ENCODE measurements at regions not wholly inside any gene's neighbourhood (a gene's known extent, or its start where the extent isn't known, plus 50 kb on each side); places are given as distances from the start of the nearest gene placed in this dataset.

DNA sequence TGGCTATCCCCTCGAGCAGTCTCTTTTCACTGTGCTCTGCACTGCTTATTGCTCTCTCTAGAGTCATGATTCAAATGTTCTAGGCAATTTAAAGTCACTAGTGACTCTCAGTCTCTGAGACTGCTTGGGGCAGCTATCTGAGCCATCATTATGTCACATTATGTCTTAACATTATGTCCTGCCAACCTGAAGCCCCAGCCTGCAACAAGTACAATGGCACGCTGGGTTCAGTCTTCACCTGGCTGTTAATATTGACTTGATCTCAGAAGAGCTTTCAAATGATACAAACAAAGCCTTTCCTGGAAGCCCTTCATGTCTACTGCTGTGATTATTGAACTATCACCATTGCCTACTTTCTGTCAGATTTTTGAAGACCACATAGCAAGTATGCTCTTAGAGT is 128.1 kb upstream of the GRM7 start:
- no peaks in the 10 kb centered on the region for H3K9me2 ChIP-seq (ENCODE audit: insufficient read depth, low read length)
- H3K9me3 ChIP-seq (ENCODE audit: low read length), result no peaks in the 10 kb centered on the region
- H3K4me2 ChIP-seq (ENCODE audit: low read length), result no peak overlapping the region
- H3K9ac ChIP-seq (ENCODE audit: low read length), result no peak overlapping the region
- H2AFZ ChIP-seq (ENCODE audit: low read depth, low read length), result no peak overlapping the region
- no peak overlapping the region for H3K4me3 ChIP-seq (ENCODE audit: low read length)
- H3F3A ChIP-seq (ENCODE audit: insufficient read depth, low read length, poor library complexity, severe bottlenecking), result no peaks in the 10 kb centered on the region
- TF ChIP-seq TAF1 (IDR thresholded peaks at IDR 0.05; ENCODE audit: low read depth), result no peak
- peak; percentile 69 for TF ChIP-seq EP300 (conservative IDR thresholded peaks at IDR 0.05; ENCODE audit: poor library complexity, severe bottlenecking)
- peak; percentile 77 for TF ChIP-seq POLR2AphosphoS5 (IDR thresholded peaks at IDR 0.05)
- no peaks in the 10 kb centered on the region for H3K79me2 ChIP-seq (replicated peaks; ENCODE audit: insufficient read depth, low read length)
- H3K27me3 ChIP-seq (ENCODE audit: insufficient read depth, low read depth, low read length), result no peaks in the 10 kb centered on the region
- H3K36me3 ChIP-seq (ENCODE audit: insufficient read depth, low read length), result no peaks in the 10 kb centered on the region
- no peaks in the 10 kb centered on the region for H4K20me1 ChIP-seq (ENCODE audit: insufficient read depth)
- no peak overlapping the region for H3K27ac ChIP-seq (ENCODE audit: low read length)

DNA sequence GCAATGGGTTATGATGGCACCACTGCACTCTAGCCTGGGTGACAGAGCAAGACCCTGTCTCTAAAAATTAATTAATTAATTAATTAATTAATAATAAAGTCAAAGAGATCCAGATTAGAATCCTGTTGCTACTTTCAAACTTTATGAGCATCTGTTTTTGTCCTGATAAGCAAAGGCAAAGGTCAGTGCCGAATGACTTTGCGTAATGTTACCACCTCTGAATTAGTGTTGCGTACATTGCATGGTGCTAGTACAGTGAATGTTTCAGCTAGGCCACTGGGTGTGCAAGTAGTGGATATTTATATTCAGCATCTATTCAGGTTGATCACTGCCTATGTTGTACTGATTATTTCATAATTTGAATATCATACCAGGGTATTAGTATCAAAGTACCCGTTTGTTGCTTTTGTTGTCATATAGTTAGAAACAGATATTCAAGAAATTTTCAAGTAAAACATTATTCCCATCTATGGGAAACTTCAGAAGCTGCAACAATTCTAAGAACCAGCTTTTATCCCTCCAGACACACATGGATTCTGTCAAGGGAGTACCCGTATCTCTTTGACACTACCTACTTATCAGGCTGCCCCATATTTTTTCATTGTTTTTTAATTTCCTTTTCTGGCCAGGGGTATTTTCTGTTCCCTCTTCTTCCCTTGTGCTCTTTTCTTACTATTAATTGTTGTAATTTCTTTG is 127.1 kb upstream of the GRM7 start:
- TF ChIP-seq EZH2 (IDR thresholded peaks at IDR 0.05; ENCODE audit: borderline replicate concordance, insufficient read depth, low read length, poor library complexity, severe bottlenecking) (no peak), RAD21 (conservative IDR thresholded peaks at IDR 0.05) (no peak), MXI1 (conservative IDR thresholded peaks at IDR 0.05; ENCODE audit: poor library complexity, severe bottlenecking) (no peak), POLR2AphosphoS5 (IDR thresholded peaks at IDR 0.05) (no peak), SMC3 (conservative IDR thresholded peaks at IDR 0.05; ENCODE audit: poor library complexity) (no peak), EP300 (conservative IDR thresholded peaks at IDR 0.05; ENCODE audit: poor library complexity, severe bottlenecking) (no peak), TAF1 (IDR thresholded peaks at IDR 0.05; ENCODE audit: low read depth) (no peak)
- TF ChIP-seq, protein P1, sequence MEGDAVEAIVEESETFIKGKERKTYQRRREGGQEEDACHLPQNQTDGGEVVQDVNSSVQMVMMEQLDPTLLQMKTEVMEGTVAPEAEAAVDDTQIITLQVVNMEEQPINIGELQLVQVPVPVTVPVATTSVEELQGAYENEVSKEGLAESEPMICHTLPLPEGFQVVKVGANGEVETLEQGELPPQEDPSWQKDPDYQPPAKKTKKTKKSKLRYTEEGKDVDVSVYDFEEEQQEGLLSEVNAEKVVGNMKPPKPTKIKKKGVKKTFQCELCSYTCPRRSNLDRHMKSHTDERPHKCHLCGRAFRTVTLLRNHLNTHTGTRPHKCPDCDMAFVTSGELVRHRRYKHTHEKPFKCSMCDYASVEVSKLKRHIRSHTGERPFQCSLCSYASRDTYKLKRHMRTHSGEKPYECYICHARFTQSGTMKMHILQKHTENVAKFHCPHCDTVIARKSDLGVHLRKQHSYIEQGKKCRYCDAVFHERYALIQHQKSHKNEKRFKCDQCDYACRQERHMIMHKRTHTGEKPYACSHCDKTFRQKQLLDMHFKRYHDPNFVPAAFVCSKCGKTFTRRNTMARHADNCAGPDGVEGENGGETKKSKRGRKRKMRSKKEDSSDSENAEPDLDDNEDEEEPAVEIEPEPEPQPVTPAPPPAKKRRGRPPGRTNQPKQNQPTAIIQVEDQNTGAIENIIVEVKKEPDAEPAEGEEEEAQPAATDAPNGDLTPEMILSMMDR (IDR thresholded peaks at IDR 0.05; ENCODE audit: poor library complexity, severe bottlenecking), result no peak
- TF ChIP-seq, protein P2, sequence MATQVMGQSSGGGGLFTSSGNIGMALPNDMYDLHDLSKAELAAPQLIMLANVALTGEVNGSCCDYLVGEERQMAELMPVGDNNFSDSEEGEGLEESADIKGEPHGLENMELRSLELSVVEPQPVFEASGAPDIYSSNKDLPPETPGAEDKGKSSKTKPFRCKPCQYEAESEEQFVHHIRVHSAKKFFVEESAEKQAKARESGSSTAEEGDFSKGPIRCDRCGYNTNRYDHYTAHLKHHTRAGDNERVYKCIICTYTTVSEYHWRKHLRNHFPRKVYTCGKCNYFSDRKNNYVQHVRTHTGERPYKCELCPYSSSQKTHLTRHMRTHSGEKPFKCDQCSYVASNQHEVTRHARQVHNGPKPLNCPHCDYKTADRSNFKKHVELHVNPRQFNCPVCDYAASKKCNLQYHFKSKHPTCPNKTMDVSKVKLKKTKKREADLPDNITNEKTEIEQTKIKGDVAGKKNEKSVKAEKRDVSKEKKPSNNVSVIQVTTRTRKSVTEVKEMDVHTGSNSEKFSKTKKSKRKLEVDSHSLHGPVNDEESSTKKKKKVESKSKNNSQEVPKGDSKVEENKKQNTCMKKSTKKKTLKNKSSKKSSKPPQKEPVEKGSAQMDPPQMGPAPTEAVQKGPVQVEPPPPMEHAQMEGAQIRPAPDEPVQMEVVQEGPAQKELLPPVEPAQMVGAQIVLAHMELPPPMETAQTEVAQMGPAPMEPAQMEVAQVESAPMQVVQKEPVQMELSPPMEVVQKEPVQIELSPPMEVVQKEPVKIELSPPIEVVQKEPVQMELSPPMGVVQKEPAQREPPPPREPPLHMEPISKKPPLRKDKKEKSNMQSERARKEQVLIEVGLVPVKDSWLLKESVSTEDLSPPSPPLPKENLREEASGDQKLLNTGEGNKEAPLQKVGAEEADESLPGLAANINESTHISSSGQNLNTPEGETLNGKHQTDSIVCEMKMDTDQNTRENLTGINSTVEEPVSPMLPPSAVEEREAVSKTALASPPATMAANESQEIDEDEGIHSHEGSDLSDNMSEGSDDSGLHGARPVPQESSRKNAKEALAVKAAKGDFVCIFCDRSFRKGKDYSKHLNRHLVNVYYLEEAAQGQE (IDR thresholded peaks at IDR 0.05; ENCODE audit: borderline replicate concordance), result no peak
- H3K4me2 ChIP-seq (ENCODE audit: low read length), result no peak overlapping the region
- H4K20me1 ChIP-seq (ENCODE audit: insufficient read depth), result no peaks in the 10 kb centered on the region
- H3K9me2 ChIP-seq (ENCODE audit: insufficient read depth, low read length), result no peaks in the 10 kb centered on the region
- no peaks in the 10 kb centered on the region for H3K27me3 ChIP-seq (ENCODE audit: insufficient read depth, low read depth, low read length)
- no peak overlapping the region for H3K9ac ChIP-seq (ENCODE audit: low read length)
- no peaks in the 10 kb centered on the region for H3F3A ChIP-seq (ENCODE audit: insufficient read depth, low read length, poor library complexity, severe bottlenecking)
- H3K4me3 ChIP-seq (ENCODE audit: low read length), result no peak overlapping the region
- no peaks in the 10 kb centered on the region for H3K9me3 ChIP-seq (ENCODE audit: low read length)
- H3K79me2 ChIP-seq (replicated peaks; ENCODE audit: insufficient read depth, low read length), result no peaks in the 10 kb centered on the region
- no peaks in the 10 kb centered on the region for H3K36me3 ChIP-seq (ENCODE audit: insufficient read depth, low read length)
- no peak overlapping the region for H2AFZ ChIP-seq (ENCODE audit: low read depth, low read length)
- no peak overlapping the region for H3K27ac ChIP-seq (ENCODE audit: low read length)
